GM12878 (cell line): ENCODE measurements at regions not wholly inside any gene's neighbourhood (a gene's known extent, or its start where the extent isn't known, plus 50 kb on each side); places are given as distances from the start of the nearest gene placed in this dataset.

Experiments used
- CREB1 ChIP-seq: IDR thresholded peaks from 2 replicates; pipeline ENCODE4 v1.6.1; 2012; ENCODE audit warnings: low read depth, mild to moderate bottlenecking, inconsistent platforms
- GABPA ChIP-seq: IDR thresholded peaks from 2 replicates; pipeline ENCODE4 v1.6.1; 2014; ENCODE audit warnings: antibody characterized with exemption, low read depth, mild to moderate bottlenecking, inconsistent platforms
- JUND ChIP-seq: IDR thresholded peaks from 2 replicates; pipeline ENCODE4 v1.6.1; 2012; ENCODE audit warnings: low read depth, mild to moderate bottlenecking, low read length, improper control_type of control experiment, moderate library complexity
- KDM1A ChIP-seq: fragments of 200-600 bp; sonication (generic); IDR thresholded peaks from 2 replicates; pipeline ENCODE4 v1.6.1; 2016; ENCODE audit warnings: borderline replicate concordance
- LARP7 ChIP-seq: fragments of 450-650 bp; IDR thresholded peaks from 2 replicates; pipeline ENCODE4 v1.6.1; 2017; ENCODE audit warnings: mild to moderate bottlenecking
- RAD21 ChIP-seq: IDR thresholded peaks from 2 replicates; pipeline ENCODE4 v1.6.1; 2011; ENCODE audit warnings: mild to moderate bottlenecking, low read depth, low read length, moderate library complexity; ENCODE audit not compliant: insufficient read depth
- SP1 ChIP-seq: IDR thresholded peaks from one replicate; pipeline ENCODE4 v1.6.1; 2011; ENCODE audit warnings: low read depth, low read length

DNA sequence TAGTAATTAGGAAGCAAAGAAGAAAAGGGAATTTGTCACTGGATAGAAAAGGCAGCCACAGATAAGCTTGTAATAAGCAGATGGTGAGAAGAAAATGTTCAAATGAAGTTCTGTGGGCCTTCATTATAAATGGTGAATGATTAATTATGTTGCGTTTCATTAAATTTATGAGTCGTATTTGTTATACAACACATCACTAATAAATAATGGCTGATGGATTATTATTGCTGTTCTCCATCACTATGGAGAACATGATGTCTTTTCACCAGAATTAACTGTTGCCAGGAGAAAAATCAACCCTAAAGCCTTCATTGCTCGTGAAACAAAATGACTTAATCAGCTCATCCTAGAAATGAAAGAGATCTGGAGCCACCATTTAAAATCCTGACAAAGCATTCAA, 158.5 kb downstream of the BTBD3 start:
- no peak for TF ChIP-seq KDM1A
- no peak for TF ChIP-seq CREB1
- TF ChIP-seq LARP7: no peak
- no peak for TF ChIP-seq SP1
- TF ChIP-seq JUND: no peak
- no peak for TF ChIP-seq RAD21
- TF ChIP-seq GABPA: no peak
